ENCODE measurements at regions not wholly inside any gene's neighbourhood (a gene's known extent, or its start where the extent isn't known, plus 50 kb on each side); places are given as distances from the start of the nearest gene placed in this dataset.

- TF ChIP-seq CTCF (IDR thresholded peaks at IDR 0.05; ENCODE audit: low read length) (no peak), EZH2 (IDR thresholded peaks at IDR 0.05; ENCODE audit: borderline replicate concordance, low read length) (no peak)
Observed at GRCh38 chr2:78120275-78120674, 598.1 kb upstream of the LRRTM4 start.

Measured in OCI-LY1 (cell line).